ENCODE measurements at regions not wholly inside any gene's neighbourhood (a gene's known extent, or its start where the extent isn't known, plus 50 kb on each side); places are given as distances from the start of the nearest gene placed in this dataset.

- TF ChIP-seq CTCF (conservative IDR thresholded peaks at IDR 0.05; ENCODE audit: low read depth, low read length) (no peak), POLR2A (IDR thresholded peaks at IDR 0.05; ENCODE audit: low read depth, low read length) (no peak), MXI1 (IDR thresholded peaks at IDR 0.05; ENCODE audit: borderline replicate concordance, low read depth, low read length) (no peak), FOS (IDR thresholded peaks at IDR 0.05; ENCODE audit: low read depth, low read length) (no peak), CEBPB (IDR thresholded peaks at IDR 0.05; ENCODE audit: low read depth, low read length) (no peak), USF2 (IDR thresholded peaks at IDR 0.05; ENCODE audit: low read depth, low read length) (no peak), SMC3 (IDR thresholded peaks at IDR 0.05; ENCODE audit: low read depth, low read length) (no peak), RFX5 (IDR thresholded peaks at IDR 0.05; ENCODE audit: low read depth, low read length) (no peak), RAD21 (IDR thresholded peaks at IDR 0.05; ENCODE audit: low read length) (no peak), MAFK (IDR thresholded peaks at IDR 0.05; ENCODE audit: low read depth, low read length) (no peak), RCOR1 (IDR thresholded peaks at IDR 0.05; ENCODE audit: insufficient replicate concordance, low read length) (no peak)
Measured at GRCh38 chr14:61618448-61618847, 76.9 kb upstream of the HIF1A start.
